GM12878 (cell line): ENCODE measurements at regions not wholly inside any gene's neighbourhood (a gene's known extent, or its start where the extent isn't known, plus 50 kb on each side); places are given as distances from the start of the nearest gene placed in this dataset.

Experiments used
- ASH2L ChIP-seq: fragments of 300-600, 200-600 bp; sonication (generic); IDR thresholded peaks from 2 replicates; pipeline ENCODE4 v1.6.1; 2017; ENCODE audit warnings: low read depth, mild to moderate bottlenecking, borderline replicate concordance
- BHLHE40 ChIP-seq, 2 experiments: fragments of 450-650 bp in 1 of 2; IDR thresholded peaks; 2 replicates each; pipeline ENCODE4 v1.6.1; 2011 to 2017; ENCODE audit warnings: low read depth in 2 of 2, borderline replicate concordance in 1 of 2, improper control_type of control experiment in 1 of 2, low read length in 1 of 2, mild to moderate bottlenecking in 1 of 2
- CBFB ChIP-seq: IDR thresholded peaks from 2 replicates; pipeline ENCODE4 v1.6.1; 2016; ENCODE audit warnings: antibody characterized with exemption, low read depth
- CTCF ChIP-seq, 3 experiments: IDR thresholded peaks in 2 of 3; conservative IDR thresholded peaks in 1 of 3; 2 replicates each; pipeline ENCODE4 v1.5.1; 2011; ENCODE audit warnings: low read depth in 3 of 3, low read length in 3 of 3, mild to moderate bottlenecking in 3 of 3, control low read depth in 2 of 3, moderate library complexity in 2 of 3, inconsistent platforms in 1 of 3, mixed read lengths in 1 of 3; ENCODE audit not compliant: control insufficient read depth in 2 of 3, insufficient read depth in 1 of 3; ENCODE audit errors: extremely low read depth in 1 of 3
- EED ChIP-seq: sonication (generic); IDR thresholded peaks from 2 replicates; pipeline ENCODE4 v1.6.1; 2016; ENCODE audit warnings: antibody characterized with exemption, low read depth
- EZH2 ChIP-seq: IDR thresholded peaks from 2 replicates; pipeline ENCODE4 v1.6.1; 2012; ENCODE audit warnings: low read depth, mild to moderate bottlenecking, control low read depth, inconsistent platforms, low read length, borderline replicate concordance; ENCODE audit not compliant: control insufficient read depth
- MEF2A ChIP-seq: IDR thresholded peaks from 2 replicates; pipeline ENCODE4 v1.6.1; 2011; ENCODE audit warnings: low read depth, mild to moderate bottlenecking, low read length, moderate library complexity; ENCODE audit not compliant: insufficient read depth
- MEF2B ChIP-seq: fragments of 450-650 bp; IDR thresholded peaks from 2 replicates; pipeline ENCODE4 v1.6.1; 2018; ENCODE audit warnings: mild to moderate bottlenecking, moderate library complexity; ENCODE audit not compliant: partially characterized antibody, poor library complexity, severe bottlenecking
- NKRF ChIP-seq: fragments of 450-650 bp; conservative IDR thresholded peaks from 2 replicates; pipeline ENCODE4 v1.6.1; 2017; ENCODE audit warnings: mild to moderate bottlenecking, moderate library complexity
- POLR2A ChIP-seq: IDR thresholded peaks from 2 replicates; pipeline ENCODE4 v1.6.1; 2011; ENCODE audit warnings: low read depth, mild to moderate bottlenecking, low read length
- SMC3 ChIP-seq: IDR thresholded peaks from 2 replicates; pipeline ENCODE4 v1.6.1; 2011; ENCODE audit warnings: low read length, improper control_type of control experiment, borderline replicate concordance
- YY1 ChIP-seq: IDR thresholded peaks from 2 replicates; pipeline ENCODE4 v1.6.1; 2011; ENCODE audit warnings: low read depth, mild to moderate bottlenecking, low read length
- ZNF592 ChIP-seq: fragments of 450-650 bp; IDR thresholded peaks from 2 replicates; pipeline ENCODE4 v1.6.1; 2017; ENCODE audit warnings: mild to moderate bottlenecking, moderate library complexity

- TF ChIP-seq SMC3 (no peak), CTCF (IDR thresholded peaks at IDR 0.05 in 2 of 3, conservative IDR thresholded peaks at IDR 0.05 in 1 of 3; ENCODE audit: control insufficient read depth in 2 of 3, extremely low read depth in 1 of 3, insufficient read depth in 1 of 3, low read depth in 3 of 3, low read length in 3 of 3) (no peak), YY1 (no peak), NKRF (no peak), CBFB (no peak), MEF2A (no peak), EZH2 (no peak), BHLHE40 (IDR thresholded peaks at IDR 0.05; ENCODE audit: borderline replicate concordance in 1 of 2, low read depth in 2 of 2, low read length in 1 of 2) (no peak), POLR2A (no peak), EED (no peak), ZNF592 (no peak), MEF2B (no peak), ASH2L (no peak)
Measured at GRCh38 chr3:71891483-71891882, 106.5 kb upstream of the PROK2 start.
